K562 (cell line): ENCODE measurements at regions not wholly inside any gene's neighbourhood (a gene's known extent, or its start where the extent isn't known, plus 50 kb on each side); places are given as distances from the start of the nearest gene placed in this dataset.

Experiments used
- CC2D1A ChIP-seq: fragments of 450-650 bp; IDR thresholded peaks from 2 replicates; pipeline ENCODE4 v1.6.1; 2017; ENCODE audit warnings: mild to moderate bottlenecking
- SP1 ChIP-seq: sonication (generic); formaldehyde crosslinking; IDR thresholded peaks from 2 replicates; pipeline ENCODE4 v1.8.1; 2022; ENCODE audit warnings: mild to moderate bottlenecking, missing genetic modification reagents

- TF ChIP-seq SP1 (CRISPR knock-in tag) (no peak), CC2D1A (no peak)
These were observed 134.6 kb downstream of the RFLNA start for GRCh38 chr12:124429535-124429934.
